ENCODE measurements at regions not wholly inside any gene's neighbourhood (a gene's known extent, or its start where the extent isn't known, plus 50 kb on each side); places are given as distances from the start of the nearest gene placed in this dataset.
A peak's percentile ranks its signal among the peaks of the same experiment; 100 is the strongest.
"Not testable (repeated sequence)": the region's sequence is repeated elsewhere in the genome, so short reads cannot be mapped to it uniquely, and the experiment has no call there.

DNA sequence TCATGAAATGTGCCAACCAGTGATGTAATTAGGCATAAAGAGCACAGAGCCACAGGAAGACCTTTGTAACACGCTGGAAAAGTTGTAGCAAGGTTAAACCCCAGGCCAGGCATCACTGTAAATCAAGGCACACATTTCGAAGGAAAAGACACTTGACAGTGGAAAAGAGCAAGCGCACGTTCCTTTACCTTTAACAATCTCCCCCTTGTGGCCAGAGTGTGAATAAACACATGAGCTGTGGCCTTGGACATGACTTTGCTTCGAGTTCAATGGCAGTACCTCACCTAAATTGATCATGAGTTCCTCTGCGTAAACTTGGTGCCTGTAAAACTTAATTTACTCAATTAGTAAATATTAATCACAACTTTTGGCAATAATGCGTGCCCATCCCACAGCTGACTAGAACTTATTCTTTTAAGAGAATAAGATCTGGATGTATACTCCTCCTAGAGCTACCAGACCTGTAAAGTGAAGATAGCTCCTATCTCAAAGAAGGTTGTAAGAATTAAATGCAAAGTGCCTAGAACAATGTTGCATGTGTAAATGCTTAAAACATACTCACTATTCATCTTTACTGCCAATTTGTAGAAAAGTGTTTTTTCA lies 757.0 kb upstream of the NECTIN3 start:
- ChIA-PET CTCF (interaction anchor here (0.5 to 3.5 kb wide), 30 partner anchors 9 to 1596 kb away, joined by 3 to 13 read pairs (median 4); no protein-coding TSS in a partner anchor), POLR2A (no interaction called here)
- Mint-ChIP-seq H3K27ac (no peak overlapping the region), H3K4me1 (peaks cover 0 to 2% (median 0%) of the 10 kb centered on the region in 3 donors), H3K27me3 (peaks cover 0 to 6% of the 10 kb centered on the region in 2 donors), H3K36me3 (no peaks in the 10 kb centered on the region), H3K4me3 (no peak overlapping the region), H3K9me3 (no peaks in the 10 kb centered on the region)
- peak in 33 of 35 experiments; percentile 6 to 75 (median 33) for DNase-seq
- no peak overlapping the region for H3K27ac ChIP-seq (ENCODE audit: low read length)
- H3K27me3 ChIP-seq (replicated peaks in 1 of 2; ENCODE audit: control insufficient read depth in 2 of 2, extremely low read depth in 1 of 2, insufficient read depth in 2 of 2, low read length in 1 of 2): no peaks in the 10 kb centered on the region
- peak; percentile 64 to 78 (median 72) for ATAC-seq (replicated peaks in 1 of 4)
- peaks cover 0 to 2% of the 10 kb centered on the region in 2 experiments for H3K4me1 ChIP-seq (ENCODE audit: control insufficient read depth in 1 of 2, extremely low read depth in 1 of 2, insufficient read depth in 2 of 2, low read length in 2 of 2)
- 0% methylated on average over 4 of the region's 7 CpGs for WGBS (ENCODE audit: insufficient coverage)
- H3K4me3 ChIP-seq (ENCODE audit: control insufficient read depth in 1 of 2, extremely low read depth in 1 of 2, low read length in 1 of 2): no peak overlapping the region
- no peaks in the 10 kb centered on the region for H3K9me3 ChIP-seq
- H3K36me3 ChIP-seq (ENCODE audit: control insufficient read depth in 2 of 2, extremely low read depth in 1 of 2, insufficient read depth in 1 of 2, low read length in 1 of 2): no peaks in the 10 kb centered on the region

DNA sequence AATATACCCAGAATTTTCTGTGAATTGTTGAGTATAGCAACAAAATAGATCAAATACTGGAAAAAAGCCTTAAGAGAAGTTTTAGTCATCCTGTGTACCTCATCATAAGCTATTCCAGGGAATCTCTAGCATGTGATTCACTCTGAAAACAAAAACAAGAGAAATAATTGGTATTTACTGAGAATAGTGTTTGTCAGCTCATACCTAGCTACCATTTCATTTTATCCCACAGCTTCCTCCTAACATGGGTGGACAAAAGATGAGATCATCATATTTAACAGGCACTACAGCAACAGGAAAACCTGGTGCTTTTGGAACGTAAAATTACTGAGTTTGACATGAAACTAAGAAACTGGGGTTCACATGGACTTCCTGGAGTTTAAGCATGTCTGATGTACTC lies 753.5 kb upstream of the NECTIN3 start:
- Histone ChIP-seq H3K4me3 (ENCODE audit: control insufficient read depth in 1 of 2, extremely low read depth in 1 of 2, low read length in 1 of 2) (no peak overlapping the region), H3K27ac (ENCODE audit: low read length) (no peak overlapping the region), H3K36me3 (ENCODE audit: control insufficient read depth in 2 of 2, extremely low read depth in 1 of 2, insufficient read depth in 1 of 2, low read length in 1 of 2) (no peaks in the 10 kb centered on the region), H3K4me1 (ENCODE audit: control insufficient read depth in 1 of 2, extremely low read depth in 1 of 2, insufficient read depth in 2 of 2, low read length in 2 of 2) (peaks cover 0 to 2% of the 10 kb centered on the region in 2 experiments), H3K27me3 (replicated peaks in 1 of 2; ENCODE audit: control insufficient read depth in 2 of 2, extremely low read depth in 1 of 2, insufficient read depth in 2 of 2, low read length in 1 of 2) (no peaks in the 10 kb centered on the region), H3K9me3 (no peaks in the 10 kb centered on the region)
- H3K9me3 Mint-ChIP-seq: no peaks in the 10 kb centered on the region
- no peak overlapping the region for H3K27ac Mint-ChIP-seq
- ATAC-seq (replicated peaks in 1 of 4): no peak
- peaks cover 0 to 7% of the 10 kb centered on the region in 2 donors for H3K27me3 Mint-ChIP-seq
- POLR2A ChIA-PET: no interaction called here
- 40% methylated on average over 1 of the region's 1 CpG for WGBS (ENCODE audit: insufficient coverage)
- no peaks in the 10 kb centered on the region for H3K36me3 Mint-ChIP-seq
- CTCF ChIA-PET: interaction anchor here in 1 of 2 donors (0.9 kb wide), 1 partner anchor 13 kb away, joined by 3 read pairs; no protein-coding TSS in a partner anchor
- H3K4me1 Mint-ChIP-seq: peaks cover 0 to 2% (median 0%) of the 10 kb centered on the region in 3 donors
- no peak overlapping the region for H3K4me3 Mint-ChIP-seq
- no peak for DNase-seq

DNA sequence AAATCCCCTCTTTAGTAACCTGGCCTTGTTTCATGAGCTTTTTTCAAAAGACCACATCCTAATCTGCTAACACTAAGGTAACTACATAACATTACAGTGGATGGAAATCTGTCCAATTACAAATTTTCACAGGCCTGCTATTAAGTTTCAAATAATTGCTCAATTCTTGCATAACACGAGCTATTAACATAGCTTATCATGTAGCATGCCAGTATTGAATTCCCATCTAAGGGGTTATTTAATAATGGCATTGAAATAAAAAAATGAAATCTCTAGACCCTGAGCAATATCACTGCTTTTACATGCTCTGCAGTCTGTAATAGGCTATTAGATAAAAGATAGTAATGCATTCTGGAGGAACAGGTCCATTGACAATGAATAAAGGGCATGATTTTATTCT lies 748.3 kb upstream of the NECTIN3 start:
- peaks cover 0 to 7% of the 10 kb centered on the region in 2 donors for H3K27me3 Mint-ChIP-seq
- no peak overlapping the region for H3K4me3 Mint-ChIP-seq
- ATAC-seq (replicated peaks in 1 of 4) (no peak), DNase-seq (no peak)
- ChIA-PET POLR2A (interaction anchor here in 1 of 2 donors (0.7 kb wide), 1 partner anchor 1501 kb away, joined by 3 read pairs; no protein-coding TSS in a partner anchor), CTCF (interaction anchor here (0.7 to 1.8 kb wide), 2 partner anchors 9 to 1346 kb away, joined by 3 to 9 read pairs; no protein-coding TSS in a partner anchor)
- H3K27me3 ChIP-seq (replicated peaks in 1 of 2; ENCODE audit: control insufficient read depth in 2 of 2, extremely low read depth in 1 of 2, insufficient read depth in 2 of 2, low read length in 1 of 2): no peaks in the 10 kb centered on the region
- no peaks in the 10 kb centered on the region for H3K4me1 ChIP-seq (ENCODE audit: control insufficient read depth in 1 of 2, extremely low read depth in 1 of 2, insufficient read depth in 2 of 2, low read length in 2 of 2)
- H3K36me3 ChIP-seq (ENCODE audit: control insufficient read depth in 2 of 2, extremely low read depth in 1 of 2, insufficient read depth in 1 of 2, low read length in 1 of 2): no peaks in the 10 kb centered on the region
- H3K27ac Mint-ChIP-seq: no peak overlapping the region
- H3K36me3 Mint-ChIP-seq: no peaks in the 10 kb centered on the region
- no CpG with 5 or more reads among the region's 1 CpG for WGBS (ENCODE audit: insufficient coverage)
- no peaks in the 10 kb centered on the region for H3K9me3 ChIP-seq
- no peak overlapping the region for H3K27ac ChIP-seq (ENCODE audit: low read length)
- H3K4me3 ChIP-seq (ENCODE audit: control insufficient read depth in 1 of 2, extremely low read depth in 1 of 2, low read length in 1 of 2): no peak overlapping the region
- H3K9me3 Mint-ChIP-seq: no peaks in the 10 kb centered on the region
- no peaks in the 10 kb centered on the region for H3K4me1 Mint-ChIP-seq

DNA sequence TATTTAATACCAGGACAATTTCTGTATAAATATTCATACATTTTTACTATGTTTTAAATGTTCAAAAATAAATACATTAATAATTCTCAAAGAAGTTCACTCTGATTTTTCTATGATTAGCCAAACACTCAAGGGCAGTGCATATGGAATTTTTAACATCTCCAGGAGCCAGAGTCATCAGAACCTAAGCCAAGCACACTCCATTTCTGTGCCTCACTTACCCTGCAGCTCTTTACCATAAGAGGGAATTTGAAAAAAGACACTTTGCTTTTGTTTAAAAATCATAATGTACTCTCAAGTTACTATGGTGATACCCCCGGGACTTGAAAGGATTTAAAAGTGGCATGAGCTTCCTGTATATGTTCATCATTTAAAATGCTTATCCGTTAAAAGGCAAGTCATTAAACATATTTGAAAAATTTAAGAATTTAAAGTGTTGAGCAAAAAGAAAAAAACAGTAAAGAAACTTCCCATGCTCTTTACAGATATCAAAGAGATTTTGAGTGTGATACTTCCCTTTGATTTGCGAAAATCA lies 747.4 kb upstream of the NECTIN3 start:
- no peak overlapping the region for H3K4me3 Mint-ChIP-seq
- no peaks in the 10 kb centered on the region for H3K9me3 Mint-ChIP-seq
- peaks cover 0 to 5% of the 10 kb centered on the region in 2 donors for H3K27me3 Mint-ChIP-seq
- ATAC-seq (replicated peaks in 1 of 4) (no peak), DNase-seq (no peak)
- CTCF ChIA-PET: interaction anchor here in 1 of 2 donors (1.8 kb wide), 1 partner anchor 10 kb away, joined by 9 read pairs; no protein-coding TSS in a partner anchor
- Histone ChIP-seq H3K4me3 (ENCODE audit: control insufficient read depth in 1 of 2, extremely low read depth in 1 of 2, low read length in 1 of 2) (no peak overlapping the region), H3K9me3 (no peaks in the 10 kb centered on the region), H3K27me3 (replicated peaks in 1 of 2; ENCODE audit: control insufficient read depth in 2 of 2, extremely low read depth in 1 of 2, insufficient read depth in 2 of 2, low read length in 1 of 2) (no peaks in the 10 kb centered on the region), H3K4me1 (ENCODE audit: control insufficient read depth in 1 of 2, extremely low read depth in 1 of 2, insufficient read depth in 2 of 2, low read length in 2 of 2) (no peaks in the 10 kb centered on the region), H3K27ac (ENCODE audit: low read length) (no peak overlapping the region), H3K36me3 (ENCODE audit: control insufficient read depth in 2 of 2, extremely low read depth in 1 of 2, insufficient read depth in 1 of 2, low read length in 1 of 2) (no peaks in the 10 kb centered on the region)
- no peaks in the 10 kb centered on the region for H3K4me1 Mint-ChIP-seq
- no CpG with 5 or more reads among the region's 3 CpGs for WGBS (ENCODE audit: insufficient coverage)
- H3K36me3 Mint-ChIP-seq: no peaks in the 10 kb centered on the region
- POLR2A ChIA-PET: no interaction called here
- H3K27ac Mint-ChIP-seq: no peak overlapping the region

DNA sequence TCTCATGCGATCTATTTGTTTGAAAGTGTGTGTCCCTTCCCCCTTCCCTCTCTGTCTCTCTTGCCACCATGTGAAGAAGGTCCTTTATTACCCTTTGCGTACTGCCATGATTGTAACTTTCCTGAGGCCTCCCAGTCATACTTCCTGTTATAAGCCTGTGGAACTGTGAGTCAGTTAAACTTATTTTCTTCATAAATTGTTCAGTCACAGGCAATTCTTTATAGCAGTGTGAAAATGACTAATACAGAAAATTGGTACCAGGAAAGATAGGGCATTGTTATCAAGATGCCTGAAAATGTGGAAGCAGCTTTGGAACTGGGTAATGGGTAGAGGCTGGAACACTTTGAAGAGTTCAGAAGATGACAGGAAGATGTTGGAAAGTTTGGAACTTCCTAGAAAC lies 743.7 kb upstream of the NECTIN3 start:
- Histone ChIP-seq H3K4me3 (ENCODE audit: control insufficient read depth in 1 of 2, extremely low read depth in 1 of 2, low read length in 1 of 2) (no peak overlapping the region), H3K27ac (ENCODE audit: low read length) (no peak overlapping the region), H3K27me3 (replicated peaks in 1 of 2; ENCODE audit: control insufficient read depth in 2 of 2, extremely low read depth in 1 of 2, insufficient read depth in 2 of 2, low read length in 1 of 2) (no peaks in the 10 kb centered on the region), H3K4me1 (ENCODE audit: control insufficient read depth in 1 of 2, extremely low read depth in 1 of 2, insufficient read depth in 2 of 2, low read length in 2 of 2) (no peaks in the 10 kb centered on the region), H3K36me3 (ENCODE audit: control insufficient read depth in 2 of 2, extremely low read depth in 1 of 2, insufficient read depth in 1 of 2, low read length in 1 of 2) (no peaks in the 10 kb centered on the region), H3K9me3 (no peaks in the 10 kb centered on the region)
- DNase-seq (no peak), ATAC-seq (replicated peaks in 1 of 4) (no peak)
- H3K4me3 Mint-ChIP-seq: no peak overlapping the region
- no peak overlapping the region for H3K27ac Mint-ChIP-seq
- H3K27me3 Mint-ChIP-seq: peaks cover under 1 to 10% of the 10 kb centered on the region in 2 donors
- ChIA-PET CTCF (no interaction called here), POLR2A (no interaction called here)
- WGBS (ENCODE audit: insufficient coverage): no CpG with 5 or more reads among the region's 2 CpGs
- H3K9me3 Mint-ChIP-seq: no peaks in the 10 kb centered on the region
- no peaks in the 10 kb centered on the region for H3K4me1 Mint-ChIP-seq
- H3K36me3 Mint-ChIP-seq: no peaks in the 10 kb centered on the region

DNA sequence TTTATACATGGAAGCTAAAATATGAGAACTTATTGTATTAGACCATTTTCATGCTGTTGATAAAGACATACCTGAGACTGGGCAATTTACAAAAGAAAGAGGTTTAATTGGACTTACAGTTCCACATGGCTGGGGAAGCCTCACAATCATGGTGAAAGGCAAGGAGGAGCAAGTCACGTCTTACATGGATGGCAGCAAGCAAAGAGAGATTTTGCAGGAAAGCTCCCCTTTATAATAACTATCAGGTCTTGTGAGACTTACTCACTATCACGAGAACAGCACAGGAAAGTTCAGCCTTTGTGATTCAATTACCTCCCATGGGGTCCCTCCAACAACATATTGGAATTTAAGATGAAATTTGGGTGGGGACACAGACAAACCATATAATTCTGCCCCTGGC lies 740.1 kb upstream of the NECTIN3 start:
- H3K36me3 ChIP-seq (ENCODE audit: control insufficient read depth in 2 of 2, extremely low read depth in 1 of 2, insufficient read depth in 1 of 2, low read length in 1 of 2); H3K9me3 Mint-ChIP-seq; H3K27ac Mint-ChIP-seq; H3K4me1 Mint-ChIP-seq; DNase-seq; H3K9me3 ChIP-seq; CTCF ChIA-PET; H3K27ac ChIP-seq (ENCODE audit: low read length); H3K36me3 Mint-ChIP-seq; H3K4me3 ChIP-seq (ENCODE audit: control insufficient read depth in 1 of 2, extremely low read depth in 1 of 2, low read length in 1 of 2); H3K4me1 ChIP-seq (ENCODE audit: control insufficient read depth in 1 of 2, extremely low read depth in 1 of 2, insufficient read depth in 2 of 2, low read length in 2 of 2); H3K4me3 Mint-ChIP-seq; ATAC-seq (replicated peaks in 1 of 4); H3K27me3 ChIP-seq (replicated peaks in 1 of 2; ENCODE audit: control insufficient read depth in 2 of 2, extremely low read depth in 1 of 2, insufficient read depth in 2 of 2, low read length in 1 of 2): not testable (repeated sequence)
- no CpG with 5 or more reads among the region's 2 CpGs for WGBS (ENCODE audit: insufficient coverage)
- POLR2A ChIA-PET: interaction anchor here in 1 of 2 donors (0.6 kb wide), 1 partner anchor 74 kb away, joined by 4 read pairs; no protein-coding TSS in a partner anchor
- H3K27me3 Mint-ChIP-seq: peaks cover 5 to 18% of the 10 kb centered on the region in 2 donors
